GM23338 (cell line): ENCODE measurements at regions not wholly inside any gene's neighbourhood (a gene's known extent, or its start where the extent isn't known, plus 50 kb on each side); places are given as distances from the start of the nearest gene placed in this dataset.

Experiments
- ATAC-seq: fragments of 200-7000 bp; cut with Tn5 transposase; 3 replicates; pipeline ENCODE4 v1.9.1; 2020
- DNase-seq: peaks from one replicate; pipeline ENCODE4 v3.0.0-alpha.2; 2015; ENCODE audit warnings: low spot score
- H2AFZ ChIP-seq: fragments of 200-600 bp; sonication (generic); 2 replicates; pipeline ENCODE4 v1.8.0; 2016; ENCODE audit warnings: antibody characterized with exemption, mild to moderate bottlenecking, moderate library complexity
- H3F3A ChIP-seq: fragments of 200-600 bp; sonication (generic); replicated peaks from 2 replicates; pipeline ENCODE4 v1.8.0; 2017; ENCODE audit warnings: antibody characterized with exemption, mixed run types, low read depth
- H3K27ac ChIP-seq: fragments of 200-600 bp; sonication (generic); 2 replicates; pipeline ENCODE4 v1.6.1; 2016; ENCODE audit warnings: low read depth
- H3K27me3 ChIP-seq: fragments of 200-600 bp; sonication (generic); 2 replicates; pipeline ENCODE4 v1.8.0; 2016; ENCODE audit warnings: mild to moderate bottlenecking, mixed run types, moderate library complexity; ENCODE audit not compliant: insufficient read depth
- H3K36me3 ChIP-seq: fragments of 200-600 bp; sonication (generic); 2 replicates; pipeline ENCODE4 v1.8.0; 2016; ENCODE audit warnings: mild to moderate bottlenecking; ENCODE audit not compliant: insufficient read depth
- H3K4me1 ChIP-seq: fragments of 200-600 bp; sonication (generic); 2 replicates; pipeline ENCODE4 v1.8.0; 2016; ENCODE audit warnings: mild to moderate bottlenecking, moderate library complexity; ENCODE audit not compliant: insufficient read depth
- H3K4me2 ChIP-seq: fragments of 200-600 bp; sonication (generic); 2 replicates; pipeline ENCODE4 v1.7.1; 2017; ENCODE audit warnings: mixed run types
- H3K4me3 ChIP-seq: fragments of 200-600 bp; sonication (generic); 2 replicates; pipeline ENCODE4 v1.6.1; 2016; ENCODE audit warnings: mixed run types
- H3K79me2 ChIP-seq: fragments of 200-600 bp; sonication (generic); replicated peaks from 2 replicates; pipeline ENCODE4 v1.8.0; 2017; ENCODE audit warnings: mild to moderate bottlenecking; ENCODE audit not compliant: insufficient read depth
- H3K9me2 ChIP-seq: fragments of 200-600 bp; sonication (generic); 2 replicates; pipeline ENCODE4 v1.8.0; 2017; ENCODE audit not compliant: insufficient read depth
- H4K20me1 ChIP-seq: fragments of 200-600 bp; sonication (generic); replicated peaks from 2 replicates; pipeline ENCODE4 v1.8.0; 2017; ENCODE audit warnings: mild to moderate bottlenecking; ENCODE audit not compliant: insufficient read depth
- H3K27ac Mint-ChIP-seq: 2 replicates; pipeline ENCODE4 v1.8.0; 2020; ENCODE audit warnings: inconsistent platforms, mild to moderate bottlenecking, moderate library complexity, mixed read lengths
- H3K27me3 Mint-ChIP-seq: 3 replicates; pipeline ENCODE4 v1.8.0; 2022; ENCODE audit warnings: low read depth, mild to moderate bottlenecking, moderate library complexity, mixed read lengths, inconsistent platforms; ENCODE audit not compliant: insufficient read depth, poor library complexity
- H3K36me3 Mint-ChIP-seq: 3 replicates; pipeline ENCODE4 v1.8.0; 2021; ENCODE audit warnings: low read depth, mild to moderate bottlenecking, inconsistent platforms, moderate library complexity, mixed read lengths
- H3K4me1 Mint-ChIP-seq: 3 replicates; pipeline ENCODE4 v1.8.0; 2020; ENCODE audit warnings: mild to moderate bottlenecking, inconsistent platforms, mixed read lengths
- H3K4me3 Mint-ChIP-seq: 3 replicates; pipeline ENCODE4 v1.8.0; 2021; ENCODE audit warnings: moderate library complexity, mild to moderate bottlenecking, inconsistent platforms, mixed read lengths
- H3K9me3 Mint-ChIP-seq: 3 replicates; pipeline ENCODE4 v1.8.0; 2020; ENCODE audit warnings: moderate library complexity, mild to moderate bottlenecking, inconsistent platforms, mixed read lengths
- EZH2 ChIP-seq: fragments of 200-600 bp; sonication (generic); IDR thresholded peaks from one replicate; pipeline ENCODE4 v1.8.0; 2017; ENCODE audit warnings: antibody characterized with exemption, mild to moderate bottlenecking, low read depth; ENCODE audit not compliant: unreplicated experiment
- EZH2phosphoT487 ChIP-seq: fragments of 200-600 bp; sonication (generic); IDR thresholded peaks from one replicate; pipeline ENCODE4 v1.8.1; 2018; ENCODE audit warnings: antibody characterized with exemption; ENCODE audit not compliant: unreplicated experiment
- JUNB ChIP-seq: IDR thresholded peaks from one replicate; pipeline ENCODE4 v1.6.1; 2016; ENCODE audit warnings: antibody characterized with exemption; ENCODE audit not compliant: unreplicated experiment
- NANOG ChIP-seq: IDR thresholded peaks from 2 replicates; pipeline ENCODE4 v1.6.1; 2016; ENCODE audit warnings: antibody characterized with exemption, borderline replicate concordance
- POLR2AphosphoS5 ChIP-seq: IDR thresholded peaks from 2 replicates; pipeline ENCODE4 v1.6.1; 2016; ENCODE audit warnings: antibody characterized with exemption, low read depth
- STAT1 ChIP-seq: IDR thresholded peaks from one replicate; pipeline ENCODE4 v1.6.1; 2016; ENCODE audit warnings: antibody characterized with exemption; ENCODE audit not compliant: unreplicated experiment
- ZNF114 ChIP-seq: fragments of 250-450 bp; sonication (Bioruptor Pico); IDR thresholded peaks from 2 replicates; pipeline ENCODE4 v1.5.0; 2020; ENCODE audit warnings: mild to moderate bottlenecking, moderate library complexity
- ZNF331 ChIP-seq: fragments of 250-450 bp; sonication (Bioruptor Pico); IDR thresholded peaks from 2 replicates; pipeline ENCODE4 v1.5.0; 2020; ENCODE audit warnings: low read depth, mild to moderate bottlenecking, moderate library complexity
- TF ChIP-seq, protein P1 (sequence below): fragments of 250-450 bp; sonication (Bioruptor Pico); IDR thresholded peaks from 2 replicates; pipeline ENCODE4 v1.5.0; 2020; ENCODE audit warnings: mild to moderate bottlenecking, moderate library complexity
- TF ChIP-seq, protein P2 (sequence below): IDR thresholded peaks from 2 replicates; pipeline ENCODE4 v1.6.1; 2016; ENCODE audit warnings: antibody characterized with exemption
- TF ChIP-seq, protein P3 (sequence below), 2 experiments: fragments of 200-600 bp in 1 of 2; sonication (generic) in 1 of 2; conservative IDR thresholded peaks; 2 replicates each; pipeline versions ENCODE4 v1.5.1 to v1.6.1; 2016 to 2017; ENCODE audit warnings: antibody characterized with exemption in 2 of 2, low read depth in 2 of 2, mild to moderate bottlenecking in 2 of 2, moderate library complexity in 1 of 2

DNA sequence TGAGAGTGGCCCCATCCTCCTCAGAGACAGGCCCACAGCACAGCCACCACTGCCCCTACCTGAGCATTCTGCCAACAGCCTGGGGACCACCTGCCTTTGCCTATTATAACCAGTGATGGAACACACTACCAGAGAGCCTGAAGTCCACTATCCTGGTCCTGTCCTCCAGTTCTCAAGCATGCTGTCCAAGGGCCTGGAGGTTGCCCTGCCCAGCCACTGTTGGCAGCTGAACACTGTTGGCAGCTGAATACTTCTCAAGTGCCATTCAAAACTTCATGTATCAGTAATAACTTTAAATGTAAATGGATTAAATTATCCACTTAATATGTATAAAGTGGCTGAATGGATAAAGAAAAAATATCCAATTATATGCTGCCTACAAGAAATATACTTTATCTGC, 194.3 kb upstream of the JADE1 start:
- H3K27me3 Mint-ChIP-seq, result peaks cover 1% of the 10 kb centered on the region
- ATAC-seq, result no peak
- Histone ChIP-seq H3K79me2 (no peaks in the 10 kb centered on the region), H3K4me3 (no peak overlapping the region), H4K20me1 (no peaks in the 10 kb centered on the region), H3K36me3 (no peaks in the 10 kb centered on the region), H3K27me3 (no peaks in the 10 kb centered on the region), H3F3A (no peaks in the 10 kb centered on the region), H3K4me2 (no peak overlapping the region), H3K9me2 (0 out of 2 replicates have a peak, but pooled peaks cover 5% of the 10 kb centered on the region), H3K4me1 (no peaks in the 10 kb centered on the region), H2AFZ (peak overlapping the region; percentile 87), H3K27ac (no peak overlapping the region)
- DNase-seq, result no peak
- peaks cover 6% of the 10 kb centered on the region; the same call in 2 of the 3 replicates for H3K36me3 Mint-ChIP-seq
- H3K4me3 Mint-ChIP-seq, result no peak overlapping the region
- TF ChIP-seq JUNB (no peak), EZH2phosphoT487 (no peak)
- TF ChIP-seq, protein P1, sequence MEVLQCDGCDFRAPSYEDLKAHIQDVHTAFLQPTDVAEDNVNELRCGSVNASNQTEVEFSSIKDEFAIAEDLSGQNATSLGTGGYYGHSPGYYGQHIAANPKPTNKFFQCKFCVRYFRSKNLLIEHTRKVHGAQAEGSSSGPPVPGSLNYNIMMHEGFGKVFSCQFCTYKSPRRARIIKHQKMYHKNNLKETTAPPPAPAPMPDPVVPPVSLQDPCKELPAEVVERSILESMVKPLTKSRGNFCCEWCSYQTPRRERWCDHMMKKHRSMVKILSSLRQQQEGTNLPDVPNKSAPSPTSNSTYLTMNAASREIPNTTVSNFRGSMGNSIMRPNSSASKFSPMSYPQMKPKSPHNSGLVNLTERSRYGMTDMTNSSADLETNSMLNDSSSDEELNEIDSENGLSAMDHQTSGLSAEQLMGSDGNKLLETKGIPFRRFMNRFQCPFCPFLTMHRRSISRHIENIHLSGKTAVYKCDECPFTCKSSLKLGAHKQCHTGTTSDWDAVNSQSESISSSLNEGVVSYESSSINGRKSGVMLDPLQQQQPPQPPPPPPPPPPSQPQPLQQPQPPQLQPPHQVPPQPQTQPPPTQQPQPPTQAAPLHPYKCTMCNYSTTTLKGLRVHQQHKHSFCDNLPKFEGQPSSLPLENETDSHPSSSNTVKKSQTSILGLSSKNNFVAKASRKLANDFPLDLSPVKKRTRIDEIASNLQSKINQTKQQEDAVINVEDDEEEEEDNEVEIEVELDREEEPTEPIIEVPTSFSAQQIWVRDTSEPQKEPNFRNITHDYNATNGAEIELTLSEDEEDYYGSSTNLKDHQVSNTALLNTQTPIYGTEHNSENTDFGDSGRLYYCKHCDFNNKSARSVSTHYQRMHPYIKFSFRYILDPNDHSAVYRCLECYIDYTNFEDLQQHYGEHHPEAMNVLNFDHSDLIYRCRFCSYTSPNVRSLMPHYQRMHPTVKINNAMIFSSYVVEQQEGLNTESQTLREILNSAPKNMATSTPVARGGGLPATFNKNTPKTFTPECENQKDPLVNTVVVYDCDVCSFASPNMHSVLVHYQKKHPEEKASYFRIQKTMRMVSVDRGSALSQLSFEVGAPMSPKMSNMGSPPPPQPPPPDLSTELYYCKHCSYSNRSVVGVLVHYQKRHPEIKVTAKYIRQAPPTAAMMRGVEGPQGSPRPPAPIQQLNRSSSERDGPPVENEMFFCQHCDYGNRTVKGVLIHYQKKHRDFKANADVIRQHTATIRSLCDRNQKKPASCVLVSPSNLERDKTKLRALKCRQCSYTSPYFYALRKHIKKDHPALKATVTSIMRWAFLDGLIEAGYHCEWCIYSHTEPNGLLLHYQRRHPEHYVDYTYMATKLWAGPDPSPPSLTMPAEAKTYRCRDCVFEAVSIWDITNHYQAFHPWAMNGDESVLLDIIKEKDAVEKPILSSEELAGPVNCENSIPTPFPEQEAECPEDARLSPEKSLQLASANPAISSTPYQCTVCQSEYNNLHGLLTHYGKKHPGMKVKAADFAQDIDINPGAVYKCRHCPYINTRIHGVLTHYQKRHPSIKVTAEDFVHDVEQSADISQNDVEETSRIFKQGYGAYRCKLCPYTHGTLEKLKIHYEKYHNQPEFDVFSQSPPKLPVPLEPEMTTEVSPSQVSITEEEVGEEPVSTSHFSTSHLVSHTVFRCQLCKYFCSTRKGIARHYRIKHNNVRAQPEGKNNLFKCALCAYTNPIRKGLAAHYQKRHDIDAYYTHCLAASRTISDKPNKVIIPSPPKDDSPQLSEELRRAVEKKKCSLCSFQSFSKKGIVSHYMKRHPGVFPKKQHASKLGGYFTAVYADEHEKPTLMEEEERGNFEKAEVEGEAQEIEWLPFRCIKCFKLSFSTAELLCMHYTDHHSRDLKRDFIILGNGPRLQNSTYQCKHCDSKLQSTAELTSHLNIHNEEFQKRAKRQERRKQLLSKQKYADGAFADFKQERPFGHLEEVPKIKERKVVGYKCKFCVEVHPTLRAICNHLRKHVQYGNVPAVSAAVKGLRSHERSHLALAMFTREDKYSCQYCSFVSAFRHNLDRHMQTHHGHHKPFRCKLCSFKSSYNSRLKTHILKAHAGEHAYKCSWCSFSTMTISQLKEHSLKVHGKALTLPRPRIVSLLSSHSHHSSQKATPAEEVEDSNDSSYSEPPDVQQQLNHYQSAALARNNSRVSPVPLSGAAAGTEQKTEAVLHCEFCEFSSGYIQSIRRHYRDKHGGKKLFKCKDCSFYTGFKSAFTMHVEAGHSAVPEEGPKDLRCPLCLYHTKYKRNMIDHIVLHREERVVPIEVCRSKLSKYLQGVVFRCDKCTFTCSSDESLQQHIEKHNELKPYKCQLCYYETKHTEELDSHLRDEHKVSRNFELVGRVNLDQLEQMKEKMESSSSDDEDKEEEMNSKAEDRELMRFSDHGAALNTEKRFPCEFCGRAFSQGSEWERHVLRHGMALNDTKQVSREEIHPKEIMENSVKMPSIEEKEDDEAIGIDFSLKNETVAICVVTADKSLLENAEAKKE (CRISPR knock-in tag), result no peak
- peaks cover 5% of the 10 kb centered on the region; the same call in 2 of the 3 replicates for H3K4me1 Mint-ChIP-seq
- H3K9me3 Mint-ChIP-seq, result peaks cover 9% of the 10 kb centered on the region
- no peak overlapping the region for H3K27ac Mint-ChIP-seq

DNA sequence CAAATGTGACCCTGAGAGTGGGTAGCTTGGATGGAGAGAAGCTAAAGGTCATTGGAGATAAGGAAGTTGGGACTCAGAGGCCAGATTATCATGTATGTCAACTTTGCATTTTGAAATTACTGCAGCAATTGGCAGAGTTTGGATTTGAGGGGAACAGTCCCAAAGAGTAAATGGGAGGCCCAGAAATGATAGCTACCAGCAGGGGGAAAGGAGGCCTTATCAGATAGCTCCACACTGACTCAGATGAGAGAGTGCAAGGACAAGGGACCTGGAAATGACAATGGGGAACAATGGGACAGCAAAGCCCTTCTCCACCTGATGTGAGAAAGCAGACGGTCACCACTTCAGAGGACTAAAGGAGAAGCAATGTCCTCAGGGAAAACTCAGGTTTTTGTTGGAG, 201.5 kb upstream of the JADE1 start:
- Mint-ChIP-seq H3K4me1 (peaks cover 10% of the 10 kb centered on the region; the same call in 2 of the 3 replicates), H3K27ac (no peak overlapping the region), H3K4me3 (no peak overlapping the region), H3K27me3 (no peaks in the 10 kb centered on the region), H3K36me3 (no peaks in the 10 kb centered on the region), H3K9me3 (no peaks in the 10 kb centered on the region)
- ATAC-seq, result no peak
- no peaks in the 10 kb centered on the region for H3K27me3 ChIP-seq
- H3K36me3 ChIP-seq, result no peaks in the 10 kb centered on the region
- no peak overlapping the region for H3K27ac ChIP-seq
- no peak overlapping the region for H2AFZ ChIP-seq
- no peaks in the 10 kb centered on the region for H4K20me1 ChIP-seq
- no peak for DNase-seq
- peaks cover 14% of the 10 kb centered on the region; the same call in 1 of the 2 replicates for H3K4me1 ChIP-seq
- H3K4me3 ChIP-seq, result no peak overlapping the region
- no peaks in the 10 kb centered on the region for H3K79me2 ChIP-seq
- no peaks in the 10 kb centered on the region for H3F3A ChIP-seq
- no peak overlapping the region for H3K4me2 ChIP-seq
- H3K9me2 ChIP-seq, result no peaks in the 10 kb centered on the region
- TF ChIP-seq ZNF114 (CRISPR knock-in tag), result no peak
- TF ChIP-seq EZH2, result no peak
- no peak for TF ChIP-seq JUNB
- TF ChIP-seq STAT1, result no peak
- TF ChIP-seq, protein P2, sequence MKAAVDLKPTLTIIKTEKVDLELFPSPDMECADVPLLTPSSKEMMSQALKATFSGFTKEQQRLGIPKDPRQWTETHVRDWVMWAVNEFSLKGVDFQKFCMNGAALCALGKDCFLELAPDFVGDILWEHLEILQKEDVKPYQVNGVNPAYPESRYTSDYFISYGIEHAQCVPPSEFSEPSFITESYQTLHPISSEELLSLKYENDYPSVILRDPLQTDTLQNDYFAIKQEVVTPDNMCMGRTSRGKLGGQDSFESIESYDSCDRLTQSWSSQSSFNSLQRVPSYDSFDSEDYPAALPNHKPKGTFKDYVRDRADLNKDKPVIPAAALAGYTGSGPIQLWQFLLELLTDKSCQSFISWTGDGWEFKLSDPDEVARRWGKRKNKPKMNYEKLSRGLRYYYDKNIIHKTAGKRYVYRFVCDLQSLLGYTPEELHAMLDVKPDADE, result no peak
- TF ChIP-seq, protein P3, sequence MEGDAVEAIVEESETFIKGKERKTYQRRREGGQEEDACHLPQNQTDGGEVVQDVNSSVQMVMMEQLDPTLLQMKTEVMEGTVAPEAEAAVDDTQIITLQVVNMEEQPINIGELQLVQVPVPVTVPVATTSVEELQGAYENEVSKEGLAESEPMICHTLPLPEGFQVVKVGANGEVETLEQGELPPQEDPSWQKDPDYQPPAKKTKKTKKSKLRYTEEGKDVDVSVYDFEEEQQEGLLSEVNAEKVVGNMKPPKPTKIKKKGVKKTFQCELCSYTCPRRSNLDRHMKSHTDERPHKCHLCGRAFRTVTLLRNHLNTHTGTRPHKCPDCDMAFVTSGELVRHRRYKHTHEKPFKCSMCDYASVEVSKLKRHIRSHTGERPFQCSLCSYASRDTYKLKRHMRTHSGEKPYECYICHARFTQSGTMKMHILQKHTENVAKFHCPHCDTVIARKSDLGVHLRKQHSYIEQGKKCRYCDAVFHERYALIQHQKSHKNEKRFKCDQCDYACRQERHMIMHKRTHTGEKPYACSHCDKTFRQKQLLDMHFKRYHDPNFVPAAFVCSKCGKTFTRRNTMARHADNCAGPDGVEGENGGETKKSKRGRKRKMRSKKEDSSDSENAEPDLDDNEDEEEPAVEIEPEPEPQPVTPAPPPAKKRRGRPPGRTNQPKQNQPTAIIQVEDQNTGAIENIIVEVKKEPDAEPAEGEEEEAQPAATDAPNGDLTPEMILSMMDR (conservative IDR thresholded peaks at IDR 0.05; ENCODE audit: low read depth in 2 of 2), result no peak
- no peak for TF ChIP-seq ZNF331 (CRISPR knock-in tag)
- no peak for TF ChIP-seq POLR2AphosphoS5
- TF ChIP-seq NANOG, result no peak
- no peak for TF ChIP-seq EZH2phosphoT487
